ENCODE measurements at regions not wholly inside any gene's neighbourhood (a gene's known extent, or its start where the extent isn't known, plus 50 kb on each side); places are given as distances from the start of the nearest gene placed in this dataset.
"Not testable (repeated sequence)": the region's sequence is repeated elsewhere in the genome, so short reads cannot be mapped to it uniquely, and the experiment has no call there.

GRCh38 chr9:62874745-62875599 lies 1685.1 kb downstream of the SPATA31A7 start:
- not testable (repeated sequence) for DNase-seq (ENCODE audit: low read depth in 2 of 2)

GRCh38 chr9:62877552-62877951 lies 1687.7 kb downstream of the SPATA31A7 start:
- DNase-seq (ENCODE audit: low read depth in 2 of 2), result not testable (repeated sequence)

- not testable (repeated sequence) for DNase-seq (ENCODE audit: low read depth in 2 of 2)
Measured at GRCh38 chr9:62877987-62878386, 1688.2 kb downstream of the SPATA31A7 start.

GRCh38 chr9:62880453-62880852 lies 1690.6 kb downstream of the SPATA31A7 start:
- not testable (repeated sequence) for DNase-seq (ENCODE audit: low read depth in 2 of 2)

- DNase-seq (ENCODE audit: low read depth in 2 of 2), result not testable (repeated sequence)
Measured at GRCh38 chr9:62880971-62881370, 1691.1 kb downstream of the SPATA31A7 start.

- not testable (repeated sequence) for DNase-seq (ENCODE audit: low read depth in 2 of 2)
Measured at GRCh38 chr9:62881811-62882210, 1692.0 kb downstream of the SPATA31A7 start.

- not testable (repeated sequence) for DNase-seq (ENCODE audit: low read depth in 2 of 2)
Measured at GRCh38 chr9:62882717-62883116, 1692.9 kb downstream of the SPATA31A7 start.

- not testable (repeated sequence) for DNase-seq (ENCODE audit: low read depth in 2 of 2)
Measured at GRCh38 chr9:62896692-62897091, 1706.9 kb downstream of the SPATA31A7 start.

- peak in 1 of 2 experiments; percentile 4 for DNase-seq (ENCODE audit: low read depth in 2 of 2)
Measured at GRCh38 chr9:62897411-62898225, 1707.8 kb downstream of the SPATA31A7 start.

- DNase-seq (ENCODE audit: low read depth in 2 of 2), result not testable (repeated sequence)
Measured at GRCh38 chr9:62899666-62900065, 1709.8 kb downstream of the SPATA31A7 start.

GRCh38 chr9:62904061-62904460 lies 1714.2 kb downstream of the SPATA31A7 start:
- not testable (repeated sequence) for DNase-seq (ENCODE audit: low read depth in 2 of 2)

- DNase-seq (ENCODE audit: low read depth in 2 of 2), result not testable (repeated sequence)
Measured at GRCh38 chr9:62905722-62906121, 1715.9 kb downstream of the SPATA31A7 start.

GRCh38 chr9:62907866-62908265 lies 1718.0 kb downstream of the SPATA31A7 start:
- not testable (repeated sequence) for DNase-seq (ENCODE audit: low read depth in 2 of 2)

GRCh38 chr9:62908271-62908670 lies 1718.4 kb downstream of the SPATA31A7 start:
- not testable (repeated sequence) for DNase-seq (ENCODE audit: low read depth in 2 of 2)

GRCh38 chr9:62909447-62909846 lies 1719.6 kb downstream of the SPATA31A7 start:
- not testable (repeated sequence) for DNase-seq (ENCODE audit: low read depth in 2 of 2)

- DNase-seq (ENCODE audit: low read depth in 2 of 2), result not testable (repeated sequence)
Measured at GRCh38 chr9:62912278-62912677, 1722.4 kb downstream of the SPATA31A7 start.

GRCh38 chr9:62915168-62915567 lies 1725.3 kb downstream of the SPATA31A7 start:
- not testable (repeated sequence) for DNase-seq (ENCODE audit: low read depth in 2 of 2)

GRCh38 chr9:62915661-62916060 lies 1725.8 kb downstream of the SPATA31A7 start:
- DNase-seq (ENCODE audit: low read depth in 2 of 2), result not testable (repeated sequence)

GRCh38 chr9:62918648-62919385 lies 1729.0 kb downstream of the SPATA31A7 start:
- DNase-seq (ENCODE audit: low read depth in 2 of 2), result not testable (repeated sequence)

GRCh38 chr9:62931484-62931883 lies 1741.6 kb downstream of the SPATA31A7 start:
- not testable (repeated sequence) for DNase-seq (ENCODE audit: low read depth in 2 of 2)

- DNase-seq (ENCODE audit: low read depth in 2 of 2), result not testable (repeated sequence)
Measured at GRCh38 chr9:62952840-62953239, 1763.0 kb downstream of the SPATA31A7 start.

Measured in fibroblast of skin of left biceps (primary cell).